ENCODE measurements at regions not wholly inside any gene's neighbourhood (a gene's known extent, or its start where the extent isn't known, plus 50 kb on each side); places are given as distances from the start of the nearest gene placed in this dataset.

DNA sequence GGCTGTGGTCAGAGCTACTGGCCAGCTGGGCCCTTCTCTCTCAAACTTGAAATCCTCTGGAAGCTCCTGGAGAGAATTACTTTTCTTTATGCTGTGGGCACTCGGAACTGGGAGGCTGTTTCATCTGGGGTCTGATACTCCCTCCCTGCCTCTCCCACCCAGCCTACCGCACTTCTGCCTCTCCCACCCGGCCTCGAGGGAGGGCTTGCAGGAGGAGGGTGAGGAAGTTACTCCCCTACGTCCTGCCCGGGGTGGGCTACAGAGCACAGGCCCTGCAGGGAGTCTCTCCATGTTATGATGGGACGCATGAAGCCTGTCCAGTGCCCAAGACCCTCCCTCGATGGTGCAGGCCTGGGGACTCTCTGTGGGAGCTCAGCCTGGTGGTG lies 584.6 kb upstream of the MKI67 start:
- 0% methylated on average over 1 of the region's 8 CpGs for WGBS (ENCODE audit: insufficient coverage, low coverage, missing lambda C conversion rate)
- ATAC-seq (no peak), DNase-seq (ENCODE audit: extremely low read depth in 1 of 4, low spot score in 3 of 4) (no peak), FAIRE-seq (no peak)
- Histone ChIP-seq H4K20me1 (replicated peaks; ENCODE audit: control insufficient read depth, insufficient read depth, low read length) (no peaks in the 10 kb centered on the region), H3K9ac (ENCODE audit: insufficient read depth in 1 of 2, low read depth in 2 of 2, low read length in 2 of 2) (no peak overlapping the region), H3K27me3 (ENCODE audit: control insufficient read depth in 2 of 2, insufficient read depth in 2 of 2, low read length in 2 of 2) (peaks cover 0 to 13% of the 10 kb centered on the region in 2 experiments; a peak in 3 of 5 replicates), H3K4me3 (no peak overlapping the region), H3K4me1 (replicated peaks in 1 of 2; ENCODE audit: control insufficient read depth in 2 of 2, insufficient read depth in 2 of 2, low read length in 2 of 2) (no peaks in the 10 kb centered on the region; a peak in 1 of 5 replicates), H3K36me3 (ENCODE audit: control insufficient read depth, insufficient read depth, low read length) (no peaks in the 10 kb centered on the region), H3K79me2 (ENCODE audit: control insufficient read depth, insufficient read depth, low read length) (no peaks in the 10 kb centered on the region), H3K4me2 (ENCODE audit: insufficient read depth, low read length) (no peak overlapping the region), H3K27ac (ENCODE audit: extremely low read depth, low read depth, low read length) (no peak overlapping the region), H3K9me1 (ENCODE audit: control insufficient read depth, insufficient read depth, low read length) (no peaks in the 10 kb centered on the region), H3K9me3 (replicated peaks; ENCODE audit: control insufficient read depth, insufficient read depth, low read depth, low read length) (no peaks in the 10 kb centered on the region), H2AFZ (ENCODE audit: low read depth, low read length) (no peak overlapping the region)
- intact Hi-C loops (cut with micrococcal nuclease) (no loop called here), in situ Hi-C loops (cut with MboI) (no loop called here)
- no TSS peak for BruUV-seq (replicated peaks)
- ChIA-PET CTCF (ENCODE audit: low intra/inter-chr PET ratio) (no interaction called here), POLR2A (no interaction called here)
- TF ChIP-seq ZNF583 (CRISPR knock-in tag; IDR thresholded peaks at IDR 0.05), result no peak
- TF ChIP-seq ZFPM2 (CRISPR knock-in tag; IDR thresholded peaks at IDR 0.05), result no peak
- no peak for TF ChIP-seq ADNP (tag; IDR thresholded peaks at IDR 0.05)
- no peak for TF ChIP-seq ZEB2 (IDR thresholded peaks at IDR 0.05)
- no peak for TF ChIP-seq CC2D1A (IDR thresholded peaks at IDR 0.05)
- no peak for TF ChIP-seq MCM3 (IDR thresholded peaks at IDR 0.05)
- no peak for TF ChIP-seq ILK (tag; IDR thresholded peaks at IDR 0.05; ENCODE audit: borderline replicate concordance, low read depth)
- TF ChIP-seq HEY1 (CRISPR knock-in tag; IDR thresholded peaks at IDR 0.05; ENCODE audit: borderline replicate concordance), result no peak
- TF ChIP-seq PTTG1 (tag; IDR thresholded peaks at IDR 0.05; ENCODE audit: low read depth), result no peak
- TF ChIP-seq, protein P1, sequence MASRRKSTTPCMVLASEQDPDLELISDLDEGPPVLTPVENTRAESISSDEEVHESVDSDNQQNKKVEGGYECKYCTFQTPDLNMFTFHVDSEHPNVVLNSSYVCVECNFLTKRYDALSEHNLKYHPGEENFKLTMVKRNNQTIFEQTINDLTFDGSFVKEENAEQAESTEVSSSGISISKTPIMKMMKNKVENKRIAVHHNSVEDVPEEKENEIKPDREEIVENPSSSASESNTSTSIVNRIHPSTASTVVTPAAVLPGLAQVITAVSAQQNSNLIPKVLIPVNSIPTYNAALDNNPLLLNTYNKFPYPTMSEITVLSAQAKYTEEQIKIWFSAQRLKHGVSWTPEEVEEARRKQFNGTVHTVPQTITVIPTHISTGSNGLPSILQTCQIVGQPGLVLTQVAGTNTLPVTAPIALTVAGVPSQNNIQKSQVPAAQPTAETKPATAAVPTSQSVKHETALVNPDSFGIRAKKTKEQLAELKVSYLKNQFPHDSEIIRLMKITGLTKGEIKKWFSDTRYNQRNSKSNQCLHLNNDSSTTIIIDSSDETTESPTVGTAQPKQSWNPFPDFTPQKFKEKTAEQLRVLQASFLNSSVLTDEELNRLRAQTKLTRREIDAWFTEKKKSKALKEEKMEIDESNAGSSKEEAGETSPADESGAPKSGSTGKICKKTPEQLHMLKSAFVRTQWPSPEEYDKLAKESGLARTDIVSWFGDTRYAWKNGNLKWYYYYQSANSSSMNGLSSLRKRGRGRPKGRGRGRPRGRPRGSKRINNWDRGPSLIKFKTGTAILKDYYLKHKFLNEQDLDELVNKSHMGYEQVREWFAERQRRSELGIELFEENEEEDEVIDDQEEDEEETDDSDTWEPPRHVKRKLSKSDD (conservative IDR thresholded peaks at IDR 0.05; ENCODE audit: low read length), result no peak
- TF ChIP-seq FOXA3 (CRISPR knock-in tag; conservative IDR thresholded peaks at IDR 0.05 in 1 of 2, IDR thresholded peaks at IDR 0.05 in 1 of 2), result no peak
- TF ChIP-seq MTA3 (IDR thresholded peaks at IDR 0.05; ENCODE audit: borderline replicate concordance), result no peak
- no peak for TF ChIP-seq JUNB (CRISPR knock-in tag; conservative IDR thresholded peaks at IDR 0.05)
- TF ChIP-seq, protein P2, sequence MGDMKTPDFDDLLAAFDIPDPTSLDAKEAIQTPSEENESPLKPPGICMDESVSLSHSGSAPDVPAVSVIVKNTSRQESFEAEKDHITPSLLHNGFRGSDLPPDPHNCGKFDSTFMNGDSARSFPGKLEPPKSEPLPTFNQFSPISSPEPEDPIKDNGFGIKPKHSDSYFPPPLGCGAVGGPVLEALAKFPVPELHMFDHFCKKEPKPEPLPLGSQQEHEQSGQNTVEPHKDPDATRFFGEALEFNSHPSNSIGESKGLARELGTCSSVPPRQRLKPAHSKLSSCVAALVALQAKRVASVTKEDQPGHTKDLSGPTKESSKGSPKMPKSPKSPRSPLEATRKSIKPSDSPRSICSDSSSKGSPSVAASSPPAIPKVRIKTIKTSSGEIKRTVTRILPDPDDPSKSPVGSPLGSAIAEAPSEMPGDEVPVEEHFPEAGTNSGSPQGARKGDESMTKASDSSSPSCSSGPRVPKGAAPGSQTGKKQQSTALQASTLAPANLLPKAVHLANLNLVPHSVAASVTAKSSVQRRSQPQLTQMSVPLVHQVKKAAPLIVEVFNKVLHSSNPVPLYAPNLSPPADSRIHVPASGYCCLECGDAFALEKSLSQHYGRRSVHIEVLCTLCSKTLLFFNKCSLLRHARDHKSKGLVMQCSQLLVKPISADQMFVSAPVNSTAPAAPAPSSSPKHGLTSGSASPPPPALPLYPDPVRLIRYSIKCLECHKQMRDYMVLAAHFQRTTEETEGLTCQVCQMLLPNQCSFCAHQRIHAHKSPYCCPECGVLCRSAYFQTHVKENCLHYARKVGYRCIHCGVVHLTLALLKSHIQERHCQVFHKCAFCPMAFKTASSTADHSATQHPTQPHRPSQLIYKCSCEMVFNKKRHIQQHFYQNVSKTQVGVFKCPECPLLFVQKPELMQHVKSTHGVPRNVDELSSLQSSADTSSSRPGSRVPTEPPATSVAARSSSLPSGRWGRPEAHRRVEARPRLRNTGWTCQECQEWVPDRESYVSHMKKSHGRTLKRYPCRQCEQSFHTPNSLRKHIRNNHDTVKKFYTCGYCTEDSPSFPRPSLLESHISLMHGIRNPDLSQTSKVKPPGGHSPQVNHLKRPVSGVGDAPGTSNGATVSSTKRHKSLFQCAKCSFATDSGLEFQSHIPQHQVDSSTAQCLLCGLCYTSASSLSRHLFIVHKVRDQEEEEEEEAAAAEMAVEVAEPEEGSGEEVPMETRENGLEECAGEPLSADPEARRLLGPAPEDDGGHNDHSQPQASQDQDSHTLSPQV (IDR thresholded peaks at IDR 0.05), result no peak
- no peak for TF ChIP-seq RCOR1 (IDR thresholded peaks at IDR 0.05; ENCODE audit: borderline replicate concordance in 1 of 2, low read depth in 2 of 2, low read length in 2 of 2)
- TF ChIP-seq DIDO1 (tag; IDR thresholded peaks at IDR 0.05; ENCODE audit: low read depth), result no peak
- TF ChIP-seq KDM5B (IDR thresholded peaks at IDR 0.05; ENCODE audit: insufficient replicate concordance, low read depth, low read length), result no peak
- no peak for TF ChIP-seq PYGO2 (tag; IDR thresholded peaks at IDR 0.05)

Measured in K562 (cell line).